HG03025 (cell line): ENCODE measurements at regions not wholly inside any gene's neighbourhood (a gene's known extent, or its start where the extent isn't known, plus 50 kb on each side); places are given as distances from the start of the nearest gene placed in this dataset.

ENCODE experiments used
- ATAC-seq: cut with Tn5 transposase; IDR thresholded peaks from one replicate; pipeline ENCODE4 v1.9.1; 2021; ENCODE audit warnings: mild to moderate bottlenecking, moderate library complexity; ENCODE audit not compliant: unreplicated experiment, low FRiP score

DNA sequence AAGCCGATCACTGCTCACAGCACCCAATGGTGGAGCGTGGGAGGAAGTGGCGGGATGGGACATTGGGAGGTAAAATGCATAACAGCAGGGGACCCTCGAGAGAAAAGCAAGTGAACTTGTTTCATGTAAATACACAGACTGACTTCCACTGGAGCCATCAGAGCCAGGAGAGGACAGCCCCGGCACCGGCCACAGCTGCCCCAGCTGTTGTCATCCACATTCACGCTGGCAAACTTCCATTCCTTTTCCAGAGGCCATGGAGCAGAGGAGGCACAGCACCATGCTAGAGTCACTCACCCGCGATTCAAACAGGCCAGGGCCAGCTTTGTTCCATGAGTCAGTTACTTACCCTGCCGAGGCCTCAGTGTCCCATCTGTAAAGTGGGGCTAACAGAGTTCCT, 610.9 kb upstream of the SALL3 start:
- ATAC-seq, result no peak

DNA sequence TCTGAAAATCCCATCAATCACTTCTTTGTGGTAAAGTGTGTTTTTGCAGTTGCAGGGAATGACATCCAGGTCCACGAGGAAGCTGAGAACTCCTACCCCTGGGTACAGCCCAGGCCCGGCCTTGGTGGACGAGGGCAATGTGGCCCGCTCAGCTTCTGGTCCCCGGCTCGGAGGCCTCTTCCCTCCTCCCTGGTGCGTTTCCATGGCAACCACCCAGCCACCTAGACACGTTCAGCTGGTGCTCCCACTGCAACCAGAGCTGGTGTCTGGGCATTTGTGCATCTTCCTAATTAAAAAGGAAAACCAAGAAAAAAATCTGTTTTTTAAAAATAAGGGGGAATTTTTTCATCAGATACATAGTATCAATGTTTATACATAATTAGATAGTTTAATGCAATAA, 603.6 kb upstream of the SALL3 start:
- no peak for ATAC-seq

DNA sequence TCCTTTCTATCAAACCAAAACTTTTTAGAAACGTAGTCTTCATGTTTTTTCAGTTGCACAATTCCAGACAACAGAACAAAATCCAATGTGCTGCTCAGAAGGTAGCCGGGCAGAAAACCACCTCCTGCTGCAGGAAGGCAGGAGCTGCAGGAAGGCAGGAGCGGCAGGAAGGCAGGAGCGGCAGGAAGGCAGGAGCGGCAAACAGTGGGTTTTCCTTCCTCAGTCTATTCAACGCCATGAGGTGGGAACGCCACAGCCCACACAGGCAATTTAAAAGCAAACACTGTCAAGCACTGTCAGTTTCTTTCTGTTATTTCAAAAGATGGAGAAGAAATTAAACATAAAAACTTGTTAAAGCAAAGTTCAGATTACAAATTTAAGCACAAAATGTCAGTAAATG, 601.2 kb upstream of the SALL3 start:
- no peak for ATAC-seq

DNA sequence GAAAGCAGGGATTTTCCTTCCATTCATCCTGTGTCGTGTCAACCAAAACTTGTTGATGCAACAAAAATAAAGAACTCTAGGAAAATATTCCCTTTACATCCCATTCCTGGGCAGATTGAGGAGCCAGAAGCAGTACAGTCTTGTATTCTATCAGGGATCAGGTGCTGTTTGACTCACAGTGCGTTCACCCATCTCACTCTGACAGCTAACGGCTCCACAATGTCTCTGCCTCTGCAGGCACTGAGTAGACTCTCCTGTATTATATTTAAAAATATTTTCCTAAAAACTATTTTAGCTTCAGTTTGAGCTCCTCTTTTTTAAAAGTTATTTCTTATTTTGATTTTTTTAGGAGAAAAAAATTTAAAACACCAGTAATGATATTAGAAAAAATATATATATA, 600.6 kb upstream of the SALL3 start:
- ATAC-seq, result no peak

DNA sequence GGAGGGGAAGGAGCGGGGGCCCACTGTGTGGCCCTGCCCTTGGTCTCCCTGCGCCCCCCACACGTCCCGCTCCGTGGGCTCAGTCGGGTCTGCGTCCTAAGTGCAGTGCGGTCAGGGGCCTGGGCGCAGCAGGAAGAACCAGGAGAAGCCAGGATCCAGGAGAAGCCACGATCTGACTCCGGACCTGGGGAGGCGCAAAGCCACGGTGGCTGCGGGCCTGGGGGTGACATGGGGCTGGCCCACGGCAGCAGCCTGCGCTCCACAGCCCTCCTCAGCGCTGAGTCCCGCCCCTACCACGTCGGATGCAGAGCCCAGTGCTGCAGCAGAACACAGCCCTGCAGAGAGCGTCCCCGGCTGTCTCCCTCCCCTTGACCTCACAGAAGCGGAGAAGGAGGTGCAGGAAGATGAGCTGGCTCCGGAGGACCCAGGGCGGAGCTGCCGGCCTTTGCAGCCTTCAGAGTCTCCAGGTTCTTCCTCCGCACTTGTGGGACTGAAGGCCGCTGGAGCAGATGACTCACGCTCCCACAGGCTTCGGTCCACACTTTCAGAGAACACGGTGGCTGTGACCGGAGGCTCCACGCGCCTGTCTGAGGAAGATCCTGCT, 589.2 kb upstream of the SALL3 start:
- no peak for ATAC-seq

DNA sequence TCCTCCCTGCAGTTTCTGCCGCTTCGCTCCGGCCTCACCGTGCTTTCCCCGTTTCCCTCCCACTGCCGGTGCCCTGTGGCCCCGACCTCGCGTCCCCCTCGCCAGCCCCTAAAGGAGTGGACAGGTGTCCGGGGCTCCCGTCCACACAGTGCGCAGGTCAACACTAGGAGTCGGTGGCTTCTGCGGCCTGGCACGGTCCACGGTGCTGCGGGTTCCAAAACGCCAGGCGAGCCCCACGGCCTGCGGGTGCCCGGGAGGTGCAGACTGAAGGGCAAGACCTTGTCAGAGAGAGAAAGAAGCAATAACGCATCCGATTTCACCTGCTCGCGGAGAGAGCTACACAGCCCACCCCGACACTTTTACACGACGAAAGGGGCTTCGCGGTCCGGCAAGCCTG, 588.7 kb upstream of the SALL3 start:
- no peak for ATAC-seq

DNA sequence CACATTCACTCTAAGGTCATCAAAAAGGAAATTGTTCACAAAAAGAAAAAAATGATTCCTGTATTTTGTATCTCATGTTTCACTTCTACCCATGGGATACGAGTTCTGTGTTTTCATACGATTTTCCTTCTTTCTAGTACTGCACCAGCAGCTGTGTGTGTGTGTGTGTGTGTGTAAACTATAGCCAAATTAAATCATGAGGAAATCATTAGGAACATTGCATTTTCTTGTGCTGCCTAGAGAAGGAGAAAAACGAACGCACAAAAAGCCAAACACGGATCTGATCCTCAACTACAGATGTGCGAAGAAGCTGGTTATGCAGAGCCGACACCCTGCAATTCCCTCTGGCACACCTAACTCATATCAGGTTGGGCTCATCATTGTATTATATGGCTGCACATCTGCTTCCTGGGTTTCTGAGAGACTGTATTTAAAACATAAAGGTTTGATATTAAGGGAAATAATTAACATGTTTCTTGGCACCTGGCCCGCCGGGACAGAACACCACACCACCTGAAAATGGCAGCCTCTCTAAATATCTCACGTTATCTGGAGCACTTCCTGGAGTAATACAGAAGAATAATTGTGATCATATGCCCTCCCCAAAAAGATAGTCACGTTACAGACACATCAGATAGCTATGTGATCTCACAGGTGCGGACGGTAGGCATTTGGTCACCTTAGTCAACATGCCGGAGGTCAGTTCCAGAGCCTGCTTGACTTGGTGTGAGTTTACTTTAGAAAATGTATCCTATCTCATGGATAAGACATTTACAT, 586.3 kb upstream of the SALL3 start:
- ATAC-seq, result no peak

DNA sequence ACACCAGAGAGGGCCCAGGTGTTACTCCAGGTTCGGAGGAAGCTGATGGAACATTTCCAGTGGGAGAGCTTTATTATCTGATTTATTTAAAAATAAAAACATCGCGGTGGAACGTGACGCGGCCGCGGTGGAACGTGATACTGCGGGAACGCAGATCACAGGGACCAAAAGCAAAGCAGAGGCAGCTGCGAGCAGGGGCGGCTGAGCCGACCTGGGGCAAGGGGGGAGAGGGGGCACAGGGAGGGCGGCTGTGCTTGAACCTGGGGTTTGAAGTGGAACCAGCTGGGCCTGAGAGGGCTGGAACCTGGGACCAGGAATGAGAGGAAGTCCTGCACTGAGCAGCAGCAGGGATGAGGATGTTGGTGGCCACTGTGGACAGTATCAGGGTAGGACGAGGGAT, 583.5 kb upstream of the SALL3 start:
- no peak for ATAC-seq

DNA sequence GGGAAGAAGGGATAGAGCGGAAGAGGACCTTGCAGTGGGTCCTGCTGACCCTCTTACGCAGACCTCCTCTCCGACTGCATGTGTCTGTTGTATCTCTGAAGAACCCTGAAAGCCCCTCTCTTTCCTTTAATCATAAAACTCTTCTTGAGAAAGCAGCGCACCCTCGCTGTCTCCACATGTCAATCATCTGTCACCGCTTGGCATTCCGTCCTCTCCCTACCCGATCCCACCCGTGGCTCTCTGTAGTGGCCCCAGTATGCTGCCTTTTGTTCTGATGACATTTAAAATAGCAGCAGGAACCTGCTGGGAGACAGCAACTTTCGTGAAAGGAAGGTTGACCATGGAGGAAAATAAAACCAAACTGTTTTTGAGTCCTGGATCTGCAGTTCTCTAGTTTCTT, 582.9 kb upstream of the SALL3 start:
- no peak for ATAC-seq

DNA sequence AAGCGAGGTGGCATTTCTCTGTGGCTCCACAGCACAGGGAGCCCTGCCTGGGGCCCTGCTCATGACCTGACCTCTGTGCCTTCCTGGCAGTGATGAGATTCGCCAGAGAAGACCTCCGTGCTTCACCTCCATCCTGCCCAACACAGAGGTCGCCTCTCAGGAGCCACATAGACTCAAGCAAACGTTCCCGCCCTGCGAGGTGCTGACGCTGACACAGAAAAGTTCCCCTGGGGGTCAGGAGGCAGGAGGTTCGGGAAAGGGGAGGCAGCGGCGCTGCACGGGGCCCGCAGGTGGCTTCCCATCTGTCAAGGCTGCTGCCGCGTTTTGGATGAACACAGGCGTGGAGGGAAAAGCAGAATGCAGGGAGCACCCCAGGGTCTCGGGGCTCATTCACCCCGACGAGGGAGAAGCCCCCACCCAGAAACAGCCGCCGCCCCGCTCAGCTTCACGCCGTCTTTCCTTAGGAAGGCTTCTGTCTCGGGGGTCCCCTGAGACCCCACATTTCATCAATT, 579.6 kb upstream of the SALL3 start:
- ATAC-seq, result no peak

DNA sequence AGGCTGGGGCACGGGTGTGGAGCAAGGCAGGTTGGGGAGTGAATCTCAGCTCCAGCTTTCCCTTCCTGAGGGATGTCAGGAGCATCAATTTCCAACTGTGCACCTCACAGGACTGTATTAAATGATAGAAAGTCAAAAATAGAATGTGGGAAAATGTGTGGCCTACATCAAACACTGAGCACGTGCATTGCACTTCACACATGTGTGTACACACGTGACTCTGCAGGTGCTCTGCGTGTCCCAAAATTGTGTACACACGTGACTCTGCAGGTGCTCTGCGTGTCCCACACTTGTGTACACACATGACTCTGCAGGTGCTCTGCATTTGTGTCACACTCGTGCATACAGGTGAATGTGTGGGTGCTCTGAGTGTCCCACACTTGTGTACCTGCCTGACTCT, 577.2 kb upstream of the SALL3 start:
- ATAC-seq, result no peak

DNA sequence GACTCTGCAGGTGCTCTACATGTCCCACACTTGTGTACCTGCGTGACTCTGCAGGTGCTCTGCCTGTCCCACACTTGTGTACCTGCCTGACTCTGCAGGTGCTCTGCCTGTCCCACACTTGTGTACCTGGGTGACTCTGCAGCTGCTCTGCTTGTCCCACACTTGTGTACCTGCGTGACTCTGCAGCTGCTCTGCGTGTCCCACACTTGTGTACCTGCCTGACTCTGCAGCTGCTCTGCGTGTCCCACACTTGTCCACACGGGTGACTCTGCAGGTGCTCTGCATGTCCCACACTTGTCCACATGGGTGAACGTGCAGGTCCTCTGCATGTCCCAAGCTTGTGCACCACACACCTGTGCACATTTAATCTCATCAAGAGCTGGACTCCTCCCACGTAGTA, 576.7 kb upstream of the SALL3 start:
- no peak for ATAC-seq

DNA sequence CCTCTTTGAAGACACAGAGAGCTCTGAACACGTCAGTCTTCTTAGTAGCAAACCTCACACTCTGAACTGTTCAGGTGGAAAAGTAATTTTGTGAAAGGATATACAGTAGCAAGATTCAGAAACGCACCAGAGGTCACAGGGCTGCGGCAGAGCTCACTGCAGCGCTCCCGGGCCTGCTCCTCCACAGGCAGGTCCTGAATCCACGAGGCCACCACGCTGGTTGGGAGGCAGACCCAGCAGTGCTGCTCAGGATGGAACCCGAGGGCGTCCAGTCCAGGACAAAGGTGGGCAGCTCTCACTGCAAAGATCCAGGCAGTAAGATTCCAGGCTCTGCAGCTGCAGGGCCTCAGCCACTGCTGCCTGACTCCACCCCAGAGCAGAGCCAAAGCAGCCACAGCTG, 576.2 kb upstream of the SALL3 start:
- no peak for ATAC-seq

DNA sequence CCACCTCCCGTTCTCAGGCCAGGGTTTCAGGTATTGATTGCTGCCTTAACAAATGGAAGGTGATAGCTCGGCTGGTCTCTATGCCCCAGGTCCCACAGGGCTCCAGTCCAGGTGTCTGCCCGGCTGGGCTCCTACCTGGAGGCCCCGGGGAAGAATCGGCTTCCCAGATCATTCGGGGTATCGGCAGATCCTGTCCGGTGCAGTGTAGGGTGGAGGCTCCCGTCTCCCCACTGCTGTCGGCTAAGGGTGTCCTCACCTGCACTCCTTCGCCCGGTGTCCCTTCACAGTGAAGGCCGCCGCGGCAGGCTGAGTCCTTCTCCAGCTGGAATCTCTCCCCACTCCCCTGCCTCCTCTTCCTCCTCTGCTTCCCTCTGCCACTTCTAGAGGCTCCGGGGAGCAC, 573.9 kb upstream of the SALL3 start:
- no peak for ATAC-seq

DNA sequence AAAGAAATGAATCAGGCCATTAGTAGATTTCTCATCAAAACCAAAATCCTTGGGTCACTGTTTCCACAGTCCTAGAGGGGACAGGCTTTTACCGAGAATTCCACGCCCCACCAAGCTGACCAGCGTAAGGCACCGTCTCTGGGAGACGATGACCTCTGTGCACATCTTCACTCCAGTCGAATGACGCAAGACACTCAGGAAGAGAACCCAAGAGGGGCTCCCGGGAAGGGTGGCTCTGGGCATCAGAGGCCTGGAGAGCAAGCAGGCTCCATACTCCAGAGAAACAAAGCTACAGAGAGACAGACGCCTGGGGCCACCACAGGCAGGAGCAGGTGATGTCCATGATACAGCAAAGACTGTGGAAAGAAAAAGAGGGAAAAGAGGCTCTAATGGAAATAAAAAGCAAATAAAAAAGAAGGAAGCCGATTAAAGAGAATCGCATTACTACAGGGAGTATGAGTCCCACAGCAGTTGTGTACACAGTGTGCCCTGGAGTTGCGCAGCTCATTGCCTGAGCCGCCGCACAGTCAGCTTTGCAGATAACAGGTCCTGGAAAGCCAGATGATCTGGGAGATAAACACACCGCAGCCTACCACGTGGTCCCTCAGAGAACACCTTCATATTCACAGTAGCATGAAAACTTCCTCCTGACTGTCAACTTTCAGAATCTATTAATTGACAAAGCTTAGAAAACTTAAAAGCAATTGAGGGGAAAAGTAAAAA, 572.7 kb upstream of the SALL3 start:
- ATAC-seq, result no peak

DNA sequence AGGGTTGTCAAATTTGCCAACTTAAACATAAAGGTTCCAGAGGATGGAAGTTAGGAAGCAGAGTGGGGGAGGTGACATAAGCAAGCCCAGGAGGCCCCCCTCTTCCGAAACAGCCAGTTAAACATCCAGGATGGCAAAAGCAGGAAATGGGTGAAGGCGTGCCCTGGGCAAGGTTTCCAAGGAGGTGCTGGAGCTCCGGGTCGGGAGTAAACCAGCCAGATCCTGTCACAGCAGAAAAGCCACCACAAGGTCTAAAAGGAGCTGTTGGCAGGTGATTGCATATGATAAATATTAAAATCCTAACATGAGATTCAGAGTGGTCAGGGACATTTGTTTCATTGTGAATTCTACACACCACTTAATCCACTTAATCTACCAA, 572.2 kb upstream of the SALL3 start:
- no peak for ATAC-seq

DNA sequence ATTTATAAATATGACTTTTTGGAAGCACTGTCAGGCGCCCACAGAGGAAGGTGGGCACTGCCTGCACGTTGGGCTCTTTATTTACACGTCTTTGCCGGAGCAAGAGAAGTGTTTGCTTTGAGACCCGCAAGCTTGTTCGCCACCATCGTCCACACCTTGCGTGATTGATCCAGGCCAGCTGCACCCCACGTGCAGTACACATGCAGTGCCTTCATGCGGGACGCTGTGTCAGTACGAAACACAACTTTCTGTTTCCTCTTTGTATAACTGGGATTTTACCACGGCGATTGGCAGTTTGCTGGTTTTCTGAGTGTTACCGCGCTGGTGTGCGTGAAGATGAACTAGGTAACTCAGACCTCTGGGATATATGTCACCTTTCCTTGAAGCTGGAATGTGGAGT, 571.0 kb upstream of the SALL3 start:
- no peak for ATAC-seq

DNA sequence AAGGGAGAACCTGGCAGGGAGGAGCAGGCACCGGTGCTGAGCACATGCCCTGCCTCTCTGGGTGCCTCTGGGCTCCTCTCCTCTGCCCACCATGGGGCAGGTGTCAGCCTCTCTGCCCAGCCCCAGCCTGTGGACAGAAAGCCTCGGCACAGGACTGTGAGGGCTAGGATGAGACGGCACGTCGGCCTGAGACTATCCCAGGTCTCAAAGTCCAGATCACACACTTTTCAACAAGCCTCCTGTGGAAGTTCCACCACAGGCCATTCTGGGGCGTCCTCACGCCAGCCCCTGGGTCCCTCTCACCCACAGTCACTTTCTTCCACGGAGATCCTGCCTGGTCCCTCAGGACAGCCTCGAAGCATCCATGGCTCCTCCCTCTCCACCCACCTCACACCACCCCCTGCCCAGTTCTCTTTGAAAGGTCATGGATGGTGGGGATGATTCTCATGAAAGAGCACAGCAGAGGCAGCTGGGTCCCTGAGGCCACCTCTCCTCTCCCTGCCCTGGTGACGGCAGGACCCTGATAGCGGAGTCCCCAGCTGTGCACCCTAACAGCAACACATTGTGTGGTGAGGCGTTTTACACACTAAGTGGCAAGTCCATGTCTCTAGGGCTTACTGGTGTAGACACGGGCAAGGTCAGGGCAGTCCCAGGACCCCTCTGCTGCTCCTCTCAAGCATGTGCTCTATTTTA, 569.4 kb upstream of the SALL3 start:
- ATAC-seq, result no peak

DNA sequence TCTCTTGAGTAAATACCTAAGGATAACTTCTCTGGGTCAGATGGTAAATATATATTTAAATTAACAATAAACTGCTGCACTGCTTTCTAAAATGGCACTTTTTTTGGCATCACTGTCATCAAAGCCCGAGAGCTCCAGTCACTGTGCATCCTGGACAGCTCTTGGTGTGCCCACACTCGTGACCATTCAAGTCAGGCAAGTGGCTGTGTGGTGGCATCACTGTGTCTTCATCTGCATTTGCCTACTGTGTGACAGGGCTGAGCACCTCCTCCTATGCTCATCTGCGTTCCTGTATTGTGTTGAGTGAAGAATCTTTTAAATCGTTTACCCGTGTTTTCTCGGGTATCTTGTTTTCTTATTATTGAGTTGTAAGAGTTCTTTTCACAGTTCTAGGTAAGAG, 568.1 kb upstream of the SALL3 start:
- no peak for ATAC-seq

DNA sequence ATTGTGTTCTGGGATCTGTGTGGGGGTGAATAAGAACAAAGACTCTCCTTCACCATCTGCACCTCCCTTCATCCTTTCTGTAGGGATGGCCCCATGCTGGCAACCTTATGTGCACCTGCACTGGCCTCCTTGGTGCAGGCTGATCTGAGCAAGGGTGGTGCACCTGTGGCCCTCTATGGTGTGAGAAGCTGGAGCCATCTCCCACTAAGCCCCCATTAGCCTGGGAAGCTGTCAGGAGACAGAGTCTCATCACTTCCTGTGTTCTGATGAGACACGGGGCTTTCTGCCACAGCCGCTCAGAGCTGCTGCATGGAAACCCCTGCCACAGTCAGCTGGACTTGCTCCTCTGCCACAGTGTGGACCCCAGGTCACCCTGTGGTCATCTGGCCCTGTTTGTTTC, 565.3 kb upstream of the SALL3 start:
- ATAC-seq, result no peak

DNA sequence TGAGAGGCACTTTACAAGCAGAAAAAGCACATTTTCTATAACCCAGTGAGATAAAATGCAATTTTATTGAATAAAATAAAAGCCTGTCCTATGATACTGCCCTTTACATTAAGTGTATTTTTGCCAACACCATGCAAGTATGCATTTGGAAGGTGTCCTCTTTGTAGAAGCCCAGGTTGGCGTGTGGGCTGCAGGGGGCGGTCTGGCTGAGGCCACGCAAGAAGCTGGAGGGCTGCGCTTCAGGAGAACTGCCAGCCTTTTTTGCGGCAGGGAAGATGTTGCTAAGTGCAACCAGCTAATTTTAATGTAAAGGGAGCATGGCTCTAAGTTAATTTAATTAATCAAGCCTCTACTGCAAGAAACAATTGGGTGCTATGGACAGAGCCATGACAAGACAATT, 562.8 kb upstream of the SALL3 start:
- ATAC-seq, result no peak
